H1 (cell line): ENCODE measurements at regions not wholly inside any gene's neighbourhood (a gene's known extent, or its start where the extent isn't known, plus 50 kb on each side); places are given as distances from the start of the nearest gene placed in this dataset.

Experiments
- CHD2 ChIP-seq: IDR thresholded peaks from 2 replicates; pipeline ENCODE4 v1.6.1; 2012; ENCODE audit warnings: low read length, improper control_type of control experiment
- HDAC6 ChIP-seq: IDR thresholded peaks from one replicate; pipeline ENCODE4 v1.7.1; 2012; ENCODE audit warnings: low read depth, mild to moderate bottlenecking, inconsistent platforms, low read length, moderate library complexity
- JUN ChIP-seq: IDR thresholded peaks from 2 replicates; pipeline ENCODE4 v1.6.1; 2011; ENCODE audit warnings: low read depth, mild to moderate bottlenecking, improper control_type of control experiment, low read length
- SIN3A ChIP-seq, 2 experiments: IDR thresholded peaks in 1 of 2; conservative IDR thresholded peaks in 1 of 2; 2 replicates each; pipeline ENCODE4 v1.6.1; 2011 to 2012; ENCODE audit warnings: low read length in 2 of 2, improper control_type of control experiment in 1 of 2, low read depth in 1 of 2, mild to moderate bottlenecking in 1 of 2
- SIRT6 ChIP-seq: IDR thresholded peaks from one replicate; pipeline ENCODE4 v1.7.1; 2012; ENCODE audit warnings: low read length, inconsistent platforms
- SP4 ChIP-seq: IDR thresholded peaks from 2 replicates; pipeline ENCODE4 v1.6.1; 2012; ENCODE audit warnings: low read length, inconsistent platforms
- TF ChIP-seq, protein P1 (sequence below): fragments of 300-600 bp; sonication (generic); IDR thresholded peaks from 2 replicates; pipeline ENCODE4 v1.7.1; 2012; ENCODE audit warnings: low read length, moderate library complexity, mild to moderate bottlenecking, inconsistent platforms; ENCODE audit not compliant: insufficient replicate concordance
- TF ChIP-seq, protein P2 (sequence below): IDR thresholded peaks from 2 replicates; pipeline ENCODE4 v1.6.1; 2012; ENCODE audit warnings: inconsistent platforms

DNA sequence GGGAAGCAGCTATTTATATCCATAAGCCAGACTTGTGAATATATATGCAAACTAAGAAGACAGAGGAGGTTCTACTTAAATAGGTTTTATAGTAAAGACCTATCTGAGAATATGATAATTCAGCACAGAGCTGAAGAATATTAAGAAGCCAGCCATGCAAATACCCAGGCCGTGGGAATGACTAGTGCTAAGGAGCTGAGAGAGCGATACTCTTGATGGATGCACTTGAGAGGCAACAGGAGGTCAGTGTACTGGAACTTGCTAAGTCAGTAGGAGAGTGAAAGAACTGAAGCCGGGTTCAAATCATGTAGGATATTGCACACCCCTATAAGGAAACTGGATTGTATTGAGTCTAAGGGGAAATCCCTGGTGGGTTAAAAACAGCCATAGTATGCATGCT is 943.6 kb upstream of the MBL2 start (continued):
- TF ChIP-seq, protein P1, sequence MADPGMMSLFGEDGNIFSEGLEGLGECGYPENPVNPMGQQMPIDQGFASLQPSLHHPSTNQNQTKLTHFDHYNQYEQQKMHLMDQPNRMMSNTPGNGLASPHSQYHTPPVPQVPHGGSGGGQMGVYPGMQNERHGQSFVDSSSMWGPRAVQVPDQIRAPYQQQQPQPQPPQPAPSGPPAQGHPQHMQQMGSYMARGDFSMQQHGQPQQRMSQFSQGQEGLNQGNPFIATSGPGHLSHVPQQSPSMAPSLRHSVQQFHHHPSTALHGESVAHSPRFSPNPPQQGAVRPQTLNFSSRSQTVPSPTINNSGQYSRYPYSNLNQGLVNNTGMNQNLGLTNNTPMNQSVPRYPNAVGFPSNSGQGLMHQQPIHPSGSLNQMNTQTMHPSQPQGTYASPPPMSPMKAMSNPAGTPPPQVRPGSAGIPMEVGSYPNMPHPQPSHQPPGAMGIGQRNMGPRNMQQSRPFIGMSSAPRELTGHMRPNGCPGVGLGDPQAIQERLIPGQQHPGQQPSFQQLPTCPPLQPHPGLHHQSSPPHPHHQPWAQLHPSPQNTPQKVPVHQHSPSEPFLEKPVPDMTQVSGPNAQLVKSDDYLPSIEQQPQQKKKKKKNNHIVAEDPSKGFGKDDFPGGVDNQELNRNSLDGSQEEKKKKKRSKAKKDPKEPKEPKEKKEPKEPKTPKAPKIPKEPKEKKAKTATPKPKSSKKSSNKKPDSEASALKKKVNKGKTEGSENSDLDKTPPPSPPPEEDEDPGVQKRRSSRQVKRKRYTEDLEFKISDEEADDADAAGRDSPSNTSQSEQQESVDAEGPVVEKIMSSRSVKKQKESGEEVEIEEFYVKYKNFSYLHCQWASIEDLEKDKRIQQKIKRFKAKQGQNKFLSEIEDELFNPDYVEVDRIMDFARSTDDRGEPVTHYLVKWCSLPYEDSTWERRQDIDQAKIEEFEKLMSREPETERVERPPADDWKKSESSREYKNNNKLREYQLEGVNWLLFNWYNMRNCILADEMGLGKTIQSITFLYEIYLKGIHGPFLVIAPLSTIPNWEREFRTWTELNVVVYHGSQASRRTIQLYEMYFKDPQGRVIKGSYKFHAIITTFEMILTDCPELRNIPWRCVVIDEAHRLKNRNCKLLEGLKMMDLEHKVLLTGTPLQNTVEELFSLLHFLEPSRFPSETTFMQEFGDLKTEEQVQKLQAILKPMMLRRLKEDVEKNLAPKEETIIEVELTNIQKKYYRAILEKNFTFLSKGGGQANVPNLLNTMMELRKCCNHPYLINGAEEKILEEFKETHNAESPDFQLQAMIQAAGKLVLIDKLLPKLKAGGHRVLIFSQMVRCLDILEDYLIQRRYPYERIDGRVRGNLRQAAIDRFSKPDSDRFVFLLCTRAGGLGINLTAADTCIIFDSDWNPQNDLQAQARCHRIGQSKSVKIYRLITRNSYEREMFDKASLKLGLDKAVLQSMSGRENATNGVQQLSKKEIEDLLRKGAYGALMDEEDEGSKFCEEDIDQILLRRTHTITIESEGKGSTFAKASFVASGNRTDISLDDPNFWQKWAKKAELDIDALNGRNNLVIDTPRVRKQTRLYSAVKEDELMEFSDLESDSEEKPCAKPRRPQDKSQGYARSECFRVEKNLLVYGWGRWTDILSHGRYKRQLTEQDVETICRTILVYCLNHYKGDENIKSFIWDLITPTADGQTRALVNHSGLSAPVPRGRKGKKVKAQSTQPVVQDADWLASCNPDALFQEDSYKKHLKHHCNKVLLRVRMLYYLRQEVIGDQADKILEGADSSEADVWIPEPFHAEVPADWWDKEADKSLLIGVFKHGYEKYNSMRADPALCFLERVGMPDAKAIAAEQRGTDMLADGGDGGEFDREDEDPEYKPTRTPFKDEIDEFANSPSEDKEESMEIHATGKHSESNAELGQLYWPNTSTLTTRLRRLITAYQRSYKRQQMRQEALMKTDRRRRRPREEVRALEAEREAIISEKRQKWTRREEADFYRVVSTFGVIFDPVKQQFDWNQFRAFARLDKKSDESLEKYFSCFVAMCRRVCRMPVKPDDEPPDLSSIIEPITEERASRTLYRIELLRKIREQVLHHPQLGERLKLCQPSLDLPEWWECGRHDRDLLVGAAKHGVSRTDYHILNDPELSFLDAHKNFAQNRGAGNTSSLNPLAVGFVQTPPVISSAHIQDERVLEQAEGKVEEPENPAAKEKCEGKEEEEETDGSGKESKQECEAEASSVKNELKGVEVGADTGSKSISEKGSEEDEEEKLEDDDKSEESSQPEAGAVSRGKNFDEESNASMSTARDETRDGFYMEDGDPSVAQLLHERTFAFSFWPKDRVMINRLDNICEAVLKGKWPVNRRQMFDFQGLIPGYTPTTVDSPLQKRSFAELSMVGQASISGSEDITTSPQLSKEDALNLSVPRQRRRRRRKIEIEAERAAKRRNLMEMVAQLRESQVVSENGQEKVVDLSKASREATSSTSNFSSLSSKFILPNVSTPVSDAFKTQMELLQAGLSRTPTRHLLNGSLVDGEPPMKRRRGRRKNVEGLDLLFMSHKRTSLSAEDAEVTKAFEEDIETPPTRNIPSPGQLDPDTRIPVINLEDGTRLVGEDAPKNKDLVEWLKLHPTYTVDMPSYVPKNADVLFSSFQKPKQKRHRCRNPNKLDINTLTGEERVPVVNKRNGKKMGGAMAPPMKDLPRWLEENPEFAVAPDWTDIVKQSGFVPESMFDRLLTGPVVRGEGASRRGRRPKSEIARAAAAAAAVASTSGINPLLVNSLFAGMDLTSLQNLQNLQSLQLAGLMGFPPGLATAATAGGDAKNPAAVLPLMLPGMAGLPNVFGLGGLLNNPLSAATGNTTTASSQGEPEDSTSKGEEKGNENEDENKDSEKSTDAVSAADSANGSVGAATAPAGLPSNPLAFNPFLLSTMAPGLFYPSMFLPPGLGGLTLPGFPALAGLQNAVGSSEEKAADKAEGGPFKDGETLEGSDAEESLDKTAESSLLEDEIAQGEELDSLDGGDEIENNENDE, result no peak
- no peak for TF ChIP-seq SIRT6
- TF ChIP-seq HDAC6, result no peak
- TF ChIP-seq JUN, result no peak
- TF ChIP-seq, protein P2, sequence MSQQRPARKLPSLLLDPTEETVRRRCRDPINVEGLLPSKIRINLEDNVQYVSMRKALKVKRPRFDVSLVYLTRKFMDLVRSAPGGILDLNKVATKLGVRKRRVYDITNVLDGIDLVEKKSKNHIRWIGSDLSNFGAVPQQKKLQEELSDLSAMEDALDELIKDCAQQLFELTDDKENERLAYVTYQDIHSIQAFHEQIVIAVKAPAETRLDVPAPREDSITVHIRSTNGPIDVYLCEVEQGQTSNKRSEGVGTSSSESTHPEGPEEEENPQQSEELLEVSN, result no peak
- no peak for TF ChIP-seq SIN3A (conservative IDR thresholded peaks at IDR 0.05 in 1 of 2, IDR thresholded peaks at IDR 0.05 in 1 of 2; ENCODE audit: low read depth in 1 of 2, low read length in 2 of 2)
- TF ChIP-seq SP4, result no peak
- no peak for TF ChIP-seq CHD2
